Transverse colon (tissue), 4 donors: ENCODE measurements at regions not wholly inside any gene's neighbourhood (a gene's known extent, or its start where the extent isn't known, plus 50 kb on each side); places are given as distances from the start of the nearest gene placed in this dataset.

Experiments used
- CTCF ChIP-seq, 5 experiments: fragments of 200-600 bp in 3 of 5; fragments of 450-650 bp in 2 of 5; sonication (generic) in 3 of 5; IDR thresholded peaks; 1 replicate in 2 of 5; 2 replicates in 3 of 5; pipeline ENCODE4 v1.5.1; 2016 to 2017; ENCODE audit warnings: antibody characterized with exemption in 5 of 5, inconsistent platforms in 3 of 5, mild to moderate bottlenecking in 2 of 5, moderate library complexity in 1 of 5
- POLR2AphosphoS5 ChIP-seq, 3 donors: sonication (generic); formaldehyde crosslinking; IDR thresholded peaks; one replicate each; pipeline ENCODE4 v1.6.1; 2016; ENCODE audit warnings: antibody characterized with exemption in 3 of 3

DNA sequence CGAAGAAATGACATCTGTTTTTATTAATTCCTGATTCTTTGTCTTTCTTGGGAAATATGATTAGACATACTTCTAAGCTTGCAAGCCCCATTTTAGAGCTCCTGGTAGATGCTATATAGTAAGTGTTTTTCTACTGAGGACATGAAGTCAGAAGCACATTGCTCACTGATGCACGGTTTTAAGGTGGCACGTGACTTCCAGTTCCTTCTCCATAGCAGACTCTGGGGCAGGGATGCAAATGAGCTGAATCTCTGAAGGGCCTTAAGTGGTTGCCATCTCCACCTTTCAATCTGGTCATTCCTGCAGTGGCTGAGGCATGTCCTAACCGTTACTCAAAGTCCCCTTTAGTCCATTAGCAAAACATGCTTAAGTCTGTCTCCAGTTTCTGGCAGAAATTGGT lies 421.2 kb upstream of the HTR1E start:
- TF ChIP-seq POLR2AphosphoS5 (IDR thresholded peaks at IDR 0.05) (no peak), CTCF (IDR thresholded peaks at IDR 0.05) (no peak)
